Dedifferentiated amniotic fluid mesenchymal stem cell (primary cell): ENCODE measurements at regions not wholly inside any gene's neighbourhood (a gene's known extent, or its start where the extent isn't known, plus 50 kb on each side); places are given as distances from the start of the nearest gene placed in this dataset.
"Not testable (repeated sequence)": the region's sequence is repeated elsewhere in the genome, so short reads cannot be mapped to it uniquely, and the experiment has no call there.

Experiments used
- DNase-seq: peaks from one replicate; pipeline ENCODE4 v3.0.0-alpha.2; 2016; ENCODE audit errors: extremely low spot score

- no peak for DNase-seq
Measured at GRCh38 chr14:51444353-51445000, 204.4 kb downstream of the TMX1 start.

GRCh38 chr14:51445001-51445390 lies 204.9 kb downstream of the TMX1 start:
- no peak for DNase-seq

GRCh38 chr14:51446771-51447170 lies 204.9 kb upstream of the FRMD6 start:
- DNase-seq: no peak

DNA sequence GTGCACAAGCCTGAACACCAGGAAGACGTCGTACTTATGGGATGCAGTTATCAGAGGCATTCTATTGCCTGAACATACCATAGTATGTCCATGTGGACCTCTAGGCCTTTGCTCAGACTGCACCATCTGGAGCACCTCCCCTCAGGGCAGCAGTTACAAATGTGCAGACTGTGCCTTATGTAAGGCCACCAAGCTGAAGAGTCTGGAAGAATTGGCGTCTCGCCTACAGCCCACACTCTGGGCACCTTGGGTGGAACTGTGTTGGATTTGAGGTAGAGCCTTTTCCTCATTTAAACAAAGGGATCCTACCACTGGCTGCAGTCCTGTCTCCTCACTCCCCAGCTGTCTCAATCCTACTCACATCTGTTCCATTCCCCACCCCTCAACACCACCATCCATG lies 204.3 kb upstream of the FRMD6 start:
- DNase-seq: no peak

- peak; percentile 54 for DNase-seq
Measured at GRCh38 chr14:51448831-51449670, 202.7 kb upstream of the FRMD6 start.

DNA sequence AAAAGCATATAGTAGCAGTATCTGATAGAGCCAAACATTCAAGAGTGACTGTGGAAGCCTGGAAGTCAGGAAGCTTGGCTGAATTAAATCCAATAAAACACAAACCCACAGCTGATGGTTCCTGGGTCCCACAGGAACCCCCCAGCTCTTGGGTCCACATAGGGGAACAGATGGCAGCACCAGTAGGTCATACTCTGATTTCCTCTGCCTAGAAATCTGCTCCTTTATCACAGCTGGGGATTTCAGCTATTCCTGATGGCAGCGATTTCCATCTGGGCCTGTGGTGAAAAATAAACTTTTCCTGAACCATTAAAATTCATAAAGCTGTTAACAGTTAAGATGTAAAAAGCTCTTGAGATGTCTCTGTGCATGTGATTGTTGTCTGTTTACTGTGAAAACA lies 202.0 kb upstream of the FRMD6 start:
- no peak for DNase-seq

DNA sequence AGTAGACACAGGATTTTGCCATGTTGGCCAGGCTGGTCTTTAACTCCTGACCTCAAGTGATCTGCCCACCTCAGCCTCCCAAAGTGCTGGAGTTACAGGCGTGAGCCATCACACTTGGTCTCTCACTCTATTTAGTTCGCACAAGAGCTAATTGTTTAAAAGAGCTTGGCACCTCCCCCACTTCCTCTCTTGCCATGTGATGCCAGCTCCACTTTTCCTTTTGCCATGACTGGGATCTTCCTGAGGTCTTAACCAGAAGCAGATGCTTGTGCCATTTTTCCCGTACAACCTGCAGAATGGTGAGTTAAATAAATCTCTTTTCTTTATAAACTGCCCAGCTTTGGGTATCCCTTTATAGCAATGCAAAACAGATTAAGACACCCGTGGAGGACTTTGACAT lies 200.1 kb upstream of the FRMD6 start:
- DNase-seq: no peak

DNA sequence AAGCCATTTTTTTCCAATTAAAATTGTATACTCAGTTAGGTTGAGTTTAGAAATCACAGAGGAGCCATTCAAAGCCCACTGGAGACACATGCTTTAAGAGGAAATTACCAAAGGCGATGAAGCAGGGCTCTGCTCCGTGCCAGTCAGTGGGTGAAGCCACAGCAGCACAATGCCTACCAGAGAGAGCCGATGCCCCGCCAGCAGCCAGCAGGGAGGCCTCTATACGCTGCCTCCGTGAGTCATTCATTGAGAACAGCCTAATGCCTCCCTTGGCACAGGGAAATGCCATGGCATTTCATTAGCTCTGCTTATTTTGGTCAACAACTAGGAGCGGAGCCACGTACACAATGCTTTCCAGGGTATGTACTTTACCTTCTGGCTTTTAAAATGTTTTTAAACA lies 197.8 kb upstream of the FRMD6 start:
- DNase-seq: no peak

DNA sequence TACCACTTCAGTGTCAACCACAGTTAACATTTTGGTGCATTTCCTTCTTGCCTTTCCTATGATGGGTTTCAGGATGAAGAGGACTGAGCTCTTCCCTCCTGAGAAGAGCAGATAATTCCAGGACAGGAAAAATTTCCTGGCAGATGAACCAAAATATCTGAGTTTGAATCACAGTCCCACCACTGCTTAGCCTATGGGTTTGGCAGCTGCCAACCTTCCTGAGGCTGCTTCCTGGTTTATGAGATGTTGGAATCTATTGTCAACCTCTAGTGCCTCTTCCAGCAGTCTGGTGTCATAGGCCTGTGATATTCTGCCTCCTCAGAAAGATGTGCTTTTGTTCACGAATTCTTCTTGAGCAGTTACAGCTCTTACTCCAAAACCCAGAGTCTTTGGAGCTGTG lies 197.4 kb upstream of the FRMD6 start:
- DNase-seq: no peak

DNA sequence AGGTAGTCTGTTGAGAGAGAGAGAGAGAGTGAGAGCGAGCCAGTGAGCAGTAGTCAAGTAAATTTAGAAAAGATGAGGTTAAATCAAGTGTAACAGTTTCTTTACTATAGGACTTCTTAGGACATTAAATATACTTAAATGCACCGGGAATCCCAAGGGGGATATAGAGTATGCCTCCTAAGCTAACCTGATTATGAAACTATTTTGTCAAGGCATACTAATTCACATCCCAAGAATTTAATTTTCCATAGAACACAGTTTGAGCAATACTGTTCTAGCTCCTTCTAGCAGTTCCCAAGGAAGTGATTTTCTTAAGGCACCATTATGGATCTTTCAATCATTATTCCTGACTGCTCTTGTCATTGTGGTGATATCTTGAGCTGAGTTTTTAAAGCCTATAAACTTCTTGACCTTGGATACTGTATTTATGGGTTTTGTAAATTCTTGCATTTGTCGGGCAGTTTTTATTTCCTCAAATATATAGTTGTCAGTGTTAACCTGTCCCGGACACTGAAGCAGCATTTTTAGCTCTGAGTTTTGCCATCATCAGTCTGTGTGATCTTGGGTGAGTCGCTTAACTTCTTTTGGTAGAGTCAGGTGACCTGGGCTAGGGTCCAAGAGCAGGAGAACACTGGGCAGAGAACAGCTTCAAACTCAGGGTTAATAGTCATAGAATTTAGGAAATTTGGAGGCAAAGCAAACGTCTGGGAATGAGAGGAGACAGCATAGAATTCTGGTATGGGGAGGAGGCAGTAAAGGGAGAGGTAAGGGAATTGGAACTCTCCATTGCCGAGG lies 196.5 kb upstream of the FRMD6 start:
- DNase-seq: no peak

- DNase-seq: no peak
Measured at GRCh38 chr14:51457843-51458562, 193.7 kb upstream of the FRMD6 start.

DNA sequence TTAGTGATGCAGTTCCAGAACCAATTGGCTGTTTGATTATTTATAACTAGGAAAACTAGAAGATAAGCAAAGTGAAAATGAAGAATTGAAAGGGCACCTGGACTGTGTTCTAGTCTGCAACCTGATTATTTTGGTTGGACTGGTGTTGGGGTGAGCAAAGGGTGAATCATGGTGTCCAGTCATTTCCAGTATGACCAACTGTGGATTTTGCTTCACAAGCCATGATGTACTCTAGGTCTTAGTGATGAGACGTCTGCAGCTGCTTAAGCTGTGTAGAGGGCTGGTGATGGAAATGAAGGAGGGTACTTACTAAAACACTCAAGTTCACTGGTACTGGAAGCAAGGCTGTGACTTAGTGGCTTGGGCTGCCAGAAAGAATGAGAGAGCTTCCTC lies 193.2 kb upstream of the FRMD6 start:
- no peak for DNase-seq

DNA sequence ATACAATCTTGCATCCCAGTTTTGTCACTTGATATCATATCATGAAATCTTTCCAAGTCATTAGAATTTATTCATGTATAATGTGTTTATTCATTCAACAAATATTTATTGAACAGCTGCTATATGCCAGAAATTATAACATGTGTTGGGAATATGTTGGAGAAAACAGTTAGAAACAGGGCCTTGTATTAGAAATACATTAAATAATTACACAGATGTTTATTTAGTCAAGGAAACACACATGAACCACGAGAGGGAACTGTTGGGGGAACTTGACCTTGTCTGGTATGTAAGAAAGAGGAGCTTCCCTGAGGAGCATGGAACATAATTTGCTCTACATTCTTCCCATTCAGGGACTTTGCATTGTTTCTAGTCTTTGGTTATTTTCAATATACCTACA lies 191.7 kb upstream of the FRMD6 start:
- no peak for DNase-seq

GRCh38 chr14:51462182-51462581 lies 189.5 kb upstream of the FRMD6 start:
- DNase-seq: no peak

- no peak for DNase-seq
Measured at GRCh38 chr14:51462706-51463105, 189.0 kb upstream of the FRMD6 start.

DNA sequence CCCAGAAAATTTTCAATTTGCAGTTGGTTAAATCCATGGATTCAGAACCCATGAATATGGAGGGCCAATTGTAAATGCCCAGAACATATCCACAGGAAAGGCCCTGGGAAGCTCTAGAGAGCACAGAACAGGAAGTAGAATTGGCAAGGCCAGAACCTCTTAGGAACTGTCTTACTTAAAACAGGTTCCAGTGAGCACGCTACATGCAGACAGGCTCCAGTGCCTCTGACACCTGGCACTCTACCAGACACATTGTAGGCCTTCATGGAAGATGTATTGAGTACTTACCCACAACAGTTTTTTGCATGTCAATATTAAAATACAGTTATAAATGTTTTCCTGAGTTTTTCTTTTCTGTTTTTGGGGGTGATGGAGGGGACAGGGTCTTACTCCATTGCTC lies 188.2 kb upstream of the FRMD6 start:
- DNase-seq: no peak

DNA sequence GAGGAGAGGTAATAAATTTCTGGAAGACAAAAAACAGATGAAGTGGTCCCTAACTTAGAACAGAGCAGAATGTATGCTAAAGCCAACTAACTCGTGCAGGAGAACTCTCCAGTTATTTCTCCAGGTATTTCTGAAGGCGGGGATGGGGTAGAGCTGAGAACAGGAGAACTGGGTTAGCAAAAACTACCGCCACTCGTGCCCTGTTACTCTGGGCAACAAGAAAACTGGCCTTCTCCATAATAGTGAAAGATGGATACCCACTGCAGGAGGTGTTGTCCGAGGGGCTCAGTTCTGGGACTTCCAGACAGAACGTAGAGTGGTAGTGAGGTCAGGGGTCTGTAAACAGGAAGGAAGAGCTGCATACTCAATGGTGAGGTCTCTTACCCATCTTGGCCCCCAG lies 187.3 kb upstream of the FRMD6 start:
- DNase-seq: no peak

DNA sequence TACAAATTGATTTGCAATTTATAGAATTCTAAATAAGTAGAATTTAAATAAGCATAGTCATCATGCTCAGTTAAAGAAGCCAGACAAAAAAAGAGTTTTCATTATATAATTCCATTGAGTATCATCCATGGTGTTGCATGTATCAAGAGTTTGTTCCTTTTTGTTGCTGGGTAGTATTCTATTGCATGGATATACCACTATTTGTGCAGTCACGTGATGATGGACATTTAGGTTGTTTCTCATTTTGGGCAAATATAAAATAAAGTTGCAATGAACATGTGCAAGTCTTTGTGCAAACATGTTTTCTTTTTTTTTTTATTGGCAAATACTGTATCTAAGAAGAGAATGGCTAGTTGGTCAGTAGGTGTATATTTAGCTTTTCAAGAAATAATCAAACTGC lies 186.2 kb upstream of the FRMD6 start:
- DNase-seq: no peak

DNA sequence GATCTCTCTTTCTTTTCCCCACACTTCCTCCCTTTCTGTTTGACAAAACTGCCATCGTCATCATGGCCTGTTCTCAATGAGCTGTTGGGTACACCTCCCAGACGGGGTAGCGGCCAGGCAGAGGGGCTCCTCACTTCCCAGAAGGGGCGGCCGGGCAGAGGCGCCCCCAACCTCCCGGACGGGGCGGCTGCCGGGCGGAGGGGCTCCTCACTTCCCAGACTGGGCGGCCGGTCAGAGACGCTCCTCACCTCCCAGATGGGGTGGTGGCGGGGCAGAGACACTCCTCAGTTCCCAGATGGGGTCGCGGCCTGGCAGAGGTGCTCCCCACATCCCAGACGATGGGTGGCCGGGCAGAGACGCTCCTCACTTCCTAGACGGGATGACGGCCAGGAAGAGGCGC lies 184.3 kb upstream of the FRMD6 start:
- DNase-seq: not testable (repeated sequence)

- no peak for DNase-seq
Measured at GRCh38 chr14:51468523-51468922, 183.2 kb upstream of the FRMD6 start.

DNA sequence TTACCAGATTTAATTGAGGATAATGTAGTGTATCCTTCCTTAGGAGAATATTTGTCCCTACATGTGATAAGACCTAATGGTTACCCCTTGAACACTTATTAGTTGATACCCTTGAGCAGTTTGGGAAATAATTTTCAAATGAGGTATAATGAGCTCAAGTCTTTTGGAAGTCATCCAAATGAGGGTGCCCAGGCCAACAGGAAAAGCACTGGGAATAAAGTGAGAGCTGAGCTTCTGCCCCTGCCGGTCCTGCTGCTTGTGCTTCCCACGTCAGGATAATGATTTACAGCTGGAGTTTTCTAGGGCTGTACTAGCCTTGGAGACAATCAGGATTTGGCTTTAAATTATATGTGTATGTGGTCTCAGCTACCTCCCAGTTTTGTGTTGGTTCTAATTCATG lies 178.8 kb upstream of the FRMD6 start:
- no peak for DNase-seq

DNA sequence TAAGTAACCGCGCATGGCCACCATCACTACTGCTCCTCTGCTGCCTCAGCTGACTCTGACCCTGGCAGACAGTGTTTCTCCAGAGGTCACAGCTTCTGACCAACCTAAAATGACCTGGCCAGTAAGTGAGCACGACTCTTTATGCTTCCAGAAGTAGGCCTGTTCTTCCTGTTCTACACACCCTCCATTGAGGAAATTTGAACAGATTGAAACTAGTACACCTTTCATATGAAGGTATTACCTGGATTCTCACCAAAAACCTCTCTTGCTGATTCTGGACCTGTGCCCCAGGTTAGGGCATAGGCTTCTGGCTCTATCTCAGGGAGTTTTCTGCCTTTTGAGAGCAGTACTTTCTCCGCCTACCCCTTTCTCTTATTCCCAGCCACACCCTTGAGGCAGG lies 178.4 kb upstream of the FRMD6 start:
- DNase-seq: no peak
